Left ventricle myocardium inferior (tissue), 1 donor: ENCODE measurements at regions not wholly inside any gene's neighbourhood (a gene's known extent, or its start where the extent isn't known, plus 50 kb on each side); places are given as distances from the start of the nearest gene placed in this dataset.

Experiments
- DNase-seq: peaks from one replicate; pipeline ENCODE4 v3.0.0-alpha.2; 2020
- H3K27ac ChIP-seq: fragments of 200-600 bp; replicated peaks from 2 replicates; pipeline ENCODE4 v1.8.0; 2021
- H3K27me3 ChIP-seq: fragments of 200-600 bp; 2 replicates; pipeline ENCODE4 v1.8.0; 2021; ENCODE audit warnings: low read depth
- H3K36me3 ChIP-seq: fragments of 200-600 bp; 2 replicates; pipeline ENCODE4 v1.8.0; 2021
- H3K4me1 ChIP-seq: fragments of 200-600 bp; 2 replicates; pipeline ENCODE4 v1.8.0; 2021
- H3K4me3 ChIP-seq: fragments of 200-600 bp; 2 replicates; pipeline ENCODE4 v1.8.0; 2021; ENCODE audit warnings: mild to moderate bottlenecking, moderate library complexity
- H3K9me3 ChIP-seq: fragments of 200-600 bp; replicated peaks from 2 replicates; pipeline ENCODE4 v1.8.0; 2021
- CTCF ChIP-seq: fragments of 200-600 bp; IDR thresholded peaks from 2 replicates; pipeline ENCODE4 v1.8.0; 2021; ENCODE audit warnings: antibody characterized with exemption, mild to moderate bottlenecking, borderline replicate concordance
- intact Hi-C: fragments of 100-400 bp; cut with micrococcal nuclease; formaldehyde crosslinking; loops from one replicate; pipeline ENCODE4 v1.11.0; 2022
- donor health status: DM: no; HTN: yes; CAD: no; lungs with severe emphysema.

- peak overlapping the region; percentile 77 for H3K27ac ChIP-seq
- TF ChIP-seq CTCF, result no peak
- DNase-seq, result no peak
- H3K27me3 ChIP-seq, result no peaks in the 10 kb centered on the region
- H3K36me3 ChIP-seq, result no peaks in the 10 kb centered on the region
- no peaks in the 10 kb centered on the region for H3K9me3 ChIP-seq
- H3K4me3 ChIP-seq, result no peak overlapping the region
- intact Hi-C loops, result no loop called here
- peaks cover 25% of the 10 kb centered on the region for H3K4me1 ChIP-seq
Observed at GRCh38 chr2:236747925-236748324, 178.3 kb downstream of the ACKR3 start.

- TF ChIP-seq CTCF, result no peak
- Histone ChIP-seq H3K27me3 (no peaks in the 10 kb centered on the region), H3K4me3 (no peak overlapping the region), H3K4me1 (peaks cover 28% of the 10 kb centered on the region), H3K9me3 (no peaks in the 10 kb centered on the region), H3K36me3 (no peaks in the 10 kb centered on the region), H3K27ac (peak overlapping the region; percentile 77)
- DNase-seq, result peak; percentile 38
- intact Hi-C loops, result no loop called here
Observed at GRCh38 chr2:236748385-236748784, 178.8 kb downstream of the ACKR3 start.

GRCh38 chr2:236748801-236749200 is 179.2 kb downstream of the ACKR3 start:
- no peaks in the 10 kb centered on the region for H3K36me3 ChIP-seq
- no peaks in the 10 kb centered on the region for H3K27me3 ChIP-seq
- H3K4me3 ChIP-seq, result no peak overlapping the region
- H3K27ac ChIP-seq, result peak overlapping the region; percentile 77
- intact Hi-C loops, result no loop called here
- H3K4me1 ChIP-seq, result peaks cover 32% of the 10 kb centered on the region
- TF ChIP-seq CTCF, result peak; percentile 11
- H3K9me3 ChIP-seq, result no peaks in the 10 kb centered on the region
- peak; percentile 47 for DNase-seq

GRCh38 chr2:236749346-236749745 is 179.7 kb downstream of the ACKR3 start:
- no peaks in the 10 kb centered on the region for H3K27me3 ChIP-seq
- H3K4me1 ChIP-seq, result peaks cover 38% of the 10 kb centered on the region
- peak overlapping the region; percentile 77 for H3K27ac ChIP-seq
- intact Hi-C loops, result no loop called here
- no peak for DNase-seq
- H3K36me3 ChIP-seq, result no peaks in the 10 kb centered on the region
- H3K4me3 ChIP-seq, result no peak overlapping the region
- no peaks in the 10 kb centered on the region for H3K9me3 ChIP-seq
- TF ChIP-seq CTCF, result no peak

GRCh38 chr2:236752096-236752495 is 182.5 kb downstream of the ACKR3 start:
- intact Hi-C loops, result no loop called here

More at GRCh38 chr2:236752096-236752495, 182.5 kb downstream of the ACKR3 start:
- H3K4me3 ChIP-seq, result no peak overlapping the region
- no peaks in the 10 kb centered on the region for H3K36me3 ChIP-seq
- no peak overlapping the region for H3K27ac ChIP-seq
- DNase-seq, result no peak
- H3K27me3 ChIP-seq, result no peaks in the 10 kb centered on the region
- peaks cover 38% of the 10 kb centered on the region for H3K4me1 ChIP-seq
- no peaks in the 10 kb centered on the region for H3K9me3 ChIP-seq
- no peak for TF ChIP-seq CTCF
